NCI-H510A (cell line): ENCODE measurements at regions not wholly inside any gene's neighbourhood (a gene's known extent, or its start where the extent isn't known, plus 50 kb on each side); places are given as distances from the start of the nearest gene placed in this dataset.

Experiments used
- DNase-seq: peaks from one replicate; lab custom pipeline; 2025; lab: John Stamatoyannopoulos, UW

DNA sequence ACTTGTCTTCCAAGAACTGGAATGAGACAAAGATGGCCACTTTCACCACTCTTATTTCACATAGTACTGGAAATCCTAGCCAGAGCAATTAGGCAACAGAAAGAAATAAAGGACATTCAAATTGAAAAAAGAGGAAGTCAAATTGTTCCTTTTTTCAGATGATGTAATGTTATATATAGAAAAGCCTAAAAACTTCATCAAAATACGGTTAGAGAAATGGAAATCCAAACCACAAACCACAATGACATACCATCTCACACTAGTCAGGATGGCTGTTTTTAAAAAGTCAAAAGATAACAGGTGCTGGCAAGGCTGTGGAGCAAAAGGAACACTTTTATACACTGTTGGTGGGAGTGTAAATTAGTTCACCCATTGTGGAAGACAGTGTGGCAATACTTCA lies 113.3 kb upstream of the SPRY2 start:
- no peak for DNase-seq

DNA sequence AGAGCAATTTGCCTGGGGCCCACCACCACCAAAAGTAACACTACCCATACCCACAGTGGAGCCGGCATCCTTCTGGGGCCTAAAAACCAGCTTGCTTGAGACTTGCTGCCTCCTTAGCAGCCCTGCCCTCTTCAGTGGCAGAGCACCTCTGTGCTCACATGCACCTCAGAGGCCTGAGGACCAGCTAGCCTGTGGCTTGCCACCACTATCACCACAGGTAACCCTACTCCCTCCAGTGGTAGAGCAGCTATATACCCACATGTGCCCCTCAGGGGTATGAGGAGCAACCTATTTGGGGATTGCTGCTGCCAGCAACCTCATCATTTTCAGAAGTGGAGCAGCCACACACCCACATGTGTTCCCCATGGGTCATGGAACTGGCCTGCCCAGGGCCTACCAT lies 111.4 kb upstream of the SPRY2 start:
- DNase-seq, result no peak

DNA sequence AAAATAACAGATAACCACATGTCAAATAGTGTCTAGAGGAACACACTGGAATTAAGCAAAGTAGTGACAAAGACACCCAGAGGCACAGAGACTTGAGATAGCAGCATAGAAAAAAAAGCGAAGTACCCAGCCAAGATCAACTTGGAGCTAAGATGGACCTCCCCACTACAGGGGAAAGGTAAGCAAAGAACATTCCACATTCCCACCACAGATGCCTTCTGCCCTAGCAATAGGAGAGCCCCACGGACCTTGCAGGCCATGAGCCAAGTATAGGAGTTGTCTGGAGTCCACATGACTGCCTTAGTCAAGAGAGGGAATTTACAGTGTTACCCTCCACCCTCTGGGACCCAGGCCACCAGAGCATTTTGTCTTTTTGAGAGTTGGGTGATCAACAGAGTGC lies 110.7 kb upstream of the SPRY2 start:
- no peak for DNase-seq

DNA sequence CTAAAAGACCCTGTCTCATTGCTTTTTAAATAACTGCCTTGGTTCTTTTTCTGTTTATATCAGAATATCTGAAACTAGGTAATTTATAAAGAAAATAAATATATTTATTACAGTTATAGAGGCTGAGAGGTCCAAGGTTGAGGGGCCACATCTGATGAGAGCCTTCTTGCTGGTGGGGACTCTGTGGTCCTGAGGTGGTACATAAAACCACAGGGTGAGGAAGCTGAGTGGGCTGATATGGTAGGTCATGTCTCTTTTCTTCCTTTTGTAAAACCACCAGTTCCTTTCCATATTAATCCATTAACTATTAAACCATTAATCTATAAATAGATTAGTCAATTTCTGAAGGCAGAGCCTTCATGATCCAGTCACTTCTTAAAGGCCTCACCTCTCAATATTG lies 109.5 kb upstream of the SPRY2 start:
- DNase-seq, result no peak

DNA sequence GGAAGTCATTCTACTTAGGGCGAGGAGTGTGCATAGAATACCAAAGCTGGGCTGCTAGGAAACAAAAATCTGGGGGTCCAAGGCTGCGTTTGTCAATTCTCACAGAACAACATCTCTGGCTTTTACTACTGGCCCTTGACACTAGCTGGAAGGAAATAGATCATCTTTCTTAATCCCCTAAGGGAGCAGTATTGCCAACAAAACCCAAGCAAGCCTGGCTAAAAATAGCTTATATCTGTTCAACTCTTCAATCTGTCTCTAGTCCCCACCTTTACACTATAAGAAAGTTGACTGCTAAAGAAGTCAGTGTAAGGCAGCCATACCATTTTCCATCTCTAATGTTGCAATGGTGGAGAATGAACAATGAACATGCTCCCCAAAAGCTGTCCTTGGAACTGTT lies 107.8 kb upstream of the SPRY2 start:
- DNase-seq, result no peak

DNA sequence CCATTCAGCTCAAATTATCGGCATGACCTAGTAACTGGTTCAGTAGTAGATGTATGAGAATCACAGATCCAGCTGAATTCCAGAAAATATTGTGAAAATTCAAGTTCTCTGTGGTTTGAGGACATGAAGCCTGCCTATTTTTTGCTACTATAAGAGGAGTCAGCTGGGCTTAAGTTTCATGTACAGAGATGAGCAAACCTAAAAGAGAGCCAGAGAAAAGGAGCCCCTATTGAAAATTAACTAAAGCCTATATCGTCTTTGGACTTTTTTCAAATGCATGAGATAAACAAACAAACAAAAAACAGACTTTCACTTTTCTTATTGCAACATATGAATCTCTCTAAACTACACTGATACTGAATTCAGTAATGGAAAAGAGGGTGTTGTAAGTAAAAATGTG lies 106.8 kb upstream of the SPRY2 start:
- DNase-seq, result no peak

DNA sequence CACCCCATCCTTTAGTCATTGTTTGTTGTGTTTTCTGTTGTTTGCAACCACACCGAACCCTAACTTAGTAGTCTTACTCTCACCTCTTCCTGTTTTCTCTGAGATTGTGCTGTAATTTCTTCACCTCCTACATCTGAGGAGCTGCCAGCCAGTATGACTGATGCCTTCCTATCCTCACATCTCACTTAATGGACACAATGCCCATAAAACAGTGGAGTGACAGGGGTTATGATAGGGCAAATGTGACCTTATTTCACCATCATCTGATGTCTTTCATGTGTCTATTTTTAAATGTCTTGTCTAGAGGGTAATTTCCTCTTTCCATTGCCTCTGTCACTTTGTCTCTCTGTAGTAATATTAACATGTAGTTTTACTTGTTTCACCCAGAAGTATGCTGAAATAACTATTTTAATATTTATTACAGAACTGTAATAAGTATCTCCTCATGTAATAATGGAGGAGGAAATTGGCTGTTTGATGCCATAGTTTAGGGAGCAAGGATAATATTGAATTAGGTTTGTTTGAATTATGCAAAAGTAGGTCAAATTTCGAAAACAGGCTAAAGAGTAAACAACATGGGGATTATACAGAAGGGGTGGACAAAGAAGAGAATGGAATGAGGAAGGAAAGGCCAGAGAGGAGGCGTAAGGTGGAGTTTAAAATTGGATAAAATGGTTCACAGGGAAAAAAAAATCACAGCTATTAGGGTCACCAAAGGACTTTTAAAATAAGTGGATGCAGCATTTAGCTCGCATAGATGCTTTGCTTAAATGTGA lies 103.5 kb upstream of the SPRY2 start:
- DNase-seq, result no peak

DNA sequence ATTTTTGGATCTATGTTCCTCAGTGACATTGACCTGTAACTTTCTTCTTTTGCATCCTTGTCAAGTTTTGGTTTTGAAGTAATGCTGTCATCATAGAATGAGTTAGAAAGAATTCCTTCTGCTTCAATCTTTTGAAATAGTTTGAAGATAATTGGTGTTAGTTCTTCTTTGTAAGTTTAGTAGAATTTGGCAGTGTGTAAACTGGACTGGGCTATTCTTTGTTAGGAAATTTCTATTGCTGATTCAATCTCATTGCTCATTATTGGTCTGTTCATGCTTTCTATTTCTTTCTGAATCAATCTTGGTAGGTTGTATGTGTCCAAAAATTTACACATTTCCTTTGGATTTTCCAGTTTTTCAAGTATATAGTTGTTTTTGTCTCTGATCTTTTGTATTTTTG lies 101.7 kb upstream of the SPRY2 start:
- no peak for DNase-seq

DNA sequence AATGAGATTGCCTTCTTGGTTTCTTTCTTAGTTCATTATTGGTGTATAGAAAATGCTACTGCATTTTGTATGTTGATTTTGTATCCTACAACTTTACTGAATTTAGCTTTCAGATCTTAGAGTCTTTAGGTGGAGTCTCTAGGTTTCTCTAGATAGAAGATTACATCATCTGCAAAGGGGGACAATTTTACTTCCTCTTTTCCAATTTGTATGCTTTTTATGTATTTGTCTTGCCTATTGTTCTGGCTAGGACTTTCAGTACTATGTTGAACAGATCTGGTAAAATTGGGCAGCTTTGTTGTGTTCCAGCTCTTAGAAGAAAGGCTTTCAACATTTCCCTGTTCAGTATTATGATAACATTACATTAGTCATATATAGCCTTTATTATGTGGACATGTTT lies 101.0 kb upstream of the SPRY2 start:
- no peak for DNase-seq

DNA sequence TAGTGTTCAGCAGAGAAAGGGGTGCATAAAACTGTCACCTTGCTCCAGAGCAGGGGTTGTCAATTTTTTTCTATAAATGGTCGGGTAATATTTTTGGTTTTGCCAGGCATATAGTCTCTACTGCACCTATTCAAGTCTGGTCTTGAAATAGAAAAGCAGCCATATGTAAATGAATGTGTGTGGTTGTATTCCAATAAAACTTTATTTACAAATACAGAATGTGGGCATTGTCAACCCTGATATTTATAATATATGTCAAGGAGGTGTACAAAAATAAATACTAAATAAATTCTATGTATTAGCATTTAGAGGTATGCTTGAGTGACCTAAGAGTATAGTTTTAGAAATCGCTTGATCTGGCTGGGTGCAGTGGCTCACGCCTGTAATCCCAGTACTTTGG lies 97.6 kb upstream of the SPRY2 start:
- no peak for DNase-seq

DNA sequence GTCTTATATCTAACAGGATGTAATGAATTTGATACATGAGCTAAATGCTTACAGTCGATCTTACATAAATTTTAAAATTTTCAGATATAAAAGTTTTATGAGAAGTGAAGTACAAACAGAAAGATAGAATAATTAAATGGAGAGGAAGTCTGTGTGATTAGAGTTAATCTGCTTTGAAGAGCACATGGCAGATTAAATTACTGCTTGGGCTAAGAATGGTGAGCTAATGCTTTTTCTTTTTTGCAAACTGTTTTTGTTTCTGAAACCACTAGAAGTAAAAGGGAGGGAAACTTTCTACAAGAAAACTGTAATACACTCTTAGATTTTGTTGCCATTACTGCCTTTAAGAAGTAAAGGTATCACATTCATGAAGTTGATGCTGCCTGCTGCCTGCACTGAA lies 96.3 kb upstream of the SPRY2 start:
- DNase-seq, result no peak

DNA sequence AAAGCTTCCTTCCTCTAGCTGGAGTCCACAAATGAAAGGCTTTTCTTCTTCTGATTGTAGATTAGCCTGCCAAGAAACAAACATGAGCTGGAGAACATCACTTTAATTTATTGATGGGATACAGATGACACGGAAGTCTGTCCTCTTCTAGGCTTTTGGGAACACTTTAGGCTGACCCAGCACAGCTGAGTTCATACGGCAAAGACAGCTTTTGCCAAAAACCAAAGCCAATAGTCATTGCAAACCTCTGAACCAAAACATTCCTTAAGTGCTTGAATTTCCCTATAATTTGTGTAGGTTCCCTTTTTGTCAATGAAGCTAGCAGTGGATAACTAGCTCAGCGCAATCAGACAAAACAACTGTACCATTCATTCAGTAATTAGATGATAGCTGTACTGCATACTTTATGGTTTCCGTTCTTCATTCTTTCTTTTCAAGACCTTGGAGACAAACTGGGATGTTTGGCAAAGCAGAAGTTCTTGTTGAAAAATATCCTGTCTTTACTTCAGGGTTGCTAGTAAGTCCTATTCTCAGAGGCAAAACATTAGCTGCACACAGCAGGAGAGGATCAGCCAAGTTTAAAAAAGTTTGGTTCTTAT lies 95.7 kb upstream of the SPRY2 start:
- DNase-seq, result no peak

DNA sequence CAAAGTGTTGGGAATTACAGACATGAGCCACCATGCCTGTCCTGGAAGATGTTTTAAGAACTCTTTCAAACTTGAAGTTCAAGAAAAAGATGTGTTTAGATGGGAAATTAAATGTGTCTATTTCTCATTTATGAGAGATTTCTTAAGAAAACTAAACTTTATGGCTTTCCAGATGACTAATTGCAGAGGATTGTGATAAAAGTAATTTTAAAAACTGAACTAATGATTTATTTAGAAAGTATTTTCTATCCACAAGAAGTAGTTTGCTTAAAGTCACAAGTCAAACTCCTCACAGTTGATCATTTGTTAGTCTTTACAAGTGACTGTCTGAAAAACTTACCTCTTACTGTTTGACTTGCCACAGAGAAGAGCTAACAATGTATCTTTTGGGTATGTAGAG lies 89.6 kb upstream of the SPRY2 start:
- no peak for DNase-seq

DNA sequence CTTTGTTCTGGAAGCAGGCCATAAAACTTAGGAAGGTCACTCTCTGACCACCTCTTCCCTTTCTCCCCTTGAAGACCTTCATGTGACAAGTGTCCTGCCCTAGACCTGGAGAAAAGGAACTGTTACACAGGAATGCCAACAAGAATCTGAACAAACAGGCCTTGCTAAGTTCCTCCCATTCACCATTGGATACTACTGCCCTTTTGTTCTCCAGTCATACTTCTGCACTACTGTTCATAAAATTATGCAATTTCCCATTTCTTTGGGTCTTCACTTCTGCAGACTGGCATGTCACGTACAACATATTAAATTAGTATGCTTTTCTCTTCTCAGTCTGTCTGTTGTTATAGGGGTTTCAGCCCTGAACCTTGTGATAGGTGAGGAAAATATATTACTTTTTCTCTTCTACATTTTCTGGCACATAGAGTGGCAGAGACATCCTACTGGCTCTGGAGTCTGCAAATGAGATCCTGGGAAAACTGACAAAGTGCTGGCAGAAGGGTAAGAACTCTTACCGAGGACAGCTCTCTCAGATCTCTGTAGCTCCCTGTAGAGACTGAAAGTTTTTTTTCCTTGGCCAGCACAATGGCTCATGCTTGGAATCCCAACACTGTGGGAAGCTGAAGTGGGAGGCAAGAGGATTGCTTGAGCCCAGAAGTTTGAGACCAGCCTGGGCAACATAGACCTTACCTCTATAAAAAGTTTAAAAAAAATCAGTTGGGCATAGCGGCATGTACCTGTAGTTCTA lies 87.6 kb upstream of the SPRY2 start:
- DNase-seq, result no peak

DNA sequence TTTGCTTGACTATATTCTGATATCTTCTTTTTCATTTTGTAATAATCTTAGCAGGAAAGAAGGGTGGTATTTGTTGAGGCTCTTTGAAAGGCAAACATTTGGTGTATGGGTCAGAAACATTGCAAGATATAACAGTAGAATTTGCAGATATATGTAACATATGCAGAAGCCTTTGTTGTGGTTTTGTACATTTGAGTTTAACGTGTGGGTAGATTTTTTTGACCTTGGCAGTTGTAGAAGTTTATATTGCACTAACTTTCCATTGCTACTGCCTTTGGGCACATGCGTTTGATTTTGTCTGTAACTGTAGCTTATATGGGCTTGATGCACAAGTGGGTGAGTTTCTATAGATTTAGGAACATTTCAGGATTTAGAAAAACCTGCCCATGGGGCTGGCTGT lies 78.5 kb upstream of the SPRY2 start:
- no peak for DNase-seq

DNA sequence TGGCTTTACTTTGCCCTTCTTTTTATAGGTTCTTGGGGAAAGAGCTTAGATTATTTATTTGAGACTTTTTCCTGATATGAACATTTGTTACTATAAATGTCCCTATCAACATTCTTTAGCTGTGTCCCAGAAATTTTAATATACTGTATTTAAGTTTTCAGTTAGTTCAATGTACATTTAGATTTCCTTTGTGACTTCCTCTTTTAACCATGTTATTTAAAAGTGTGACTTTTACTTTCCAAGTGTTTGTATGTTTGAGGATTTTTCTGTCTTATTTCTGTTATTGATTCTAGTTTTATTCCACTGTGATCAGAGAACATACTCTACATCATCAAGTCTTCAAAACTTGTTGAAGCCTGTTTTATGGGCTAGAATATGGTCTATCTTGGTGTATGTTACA lies 72.7 kb upstream of the SPRY2 start:
- no peak for DNase-seq

DNA sequence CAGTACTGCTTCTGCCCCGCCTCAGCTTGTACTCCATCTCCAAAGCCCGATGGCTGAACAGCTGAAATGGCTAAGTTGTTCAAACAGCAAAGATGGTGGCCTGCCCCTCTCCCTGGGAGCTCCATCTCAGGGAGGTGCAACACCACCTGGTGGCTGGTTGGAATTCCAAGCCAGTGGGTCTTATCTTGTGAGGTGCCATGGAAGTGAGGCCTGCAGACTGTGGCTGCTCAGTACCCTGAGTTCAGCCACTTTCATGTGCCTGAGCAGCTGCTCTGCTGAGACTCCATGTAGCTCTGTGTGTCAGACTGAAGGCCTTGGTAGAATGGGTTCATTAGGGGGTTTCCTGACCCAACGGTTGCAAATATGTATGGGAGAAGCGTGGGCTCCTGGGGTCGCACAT lies 67.3 kb upstream of the SPRY2 start:
- no peak for DNase-seq

DNA sequence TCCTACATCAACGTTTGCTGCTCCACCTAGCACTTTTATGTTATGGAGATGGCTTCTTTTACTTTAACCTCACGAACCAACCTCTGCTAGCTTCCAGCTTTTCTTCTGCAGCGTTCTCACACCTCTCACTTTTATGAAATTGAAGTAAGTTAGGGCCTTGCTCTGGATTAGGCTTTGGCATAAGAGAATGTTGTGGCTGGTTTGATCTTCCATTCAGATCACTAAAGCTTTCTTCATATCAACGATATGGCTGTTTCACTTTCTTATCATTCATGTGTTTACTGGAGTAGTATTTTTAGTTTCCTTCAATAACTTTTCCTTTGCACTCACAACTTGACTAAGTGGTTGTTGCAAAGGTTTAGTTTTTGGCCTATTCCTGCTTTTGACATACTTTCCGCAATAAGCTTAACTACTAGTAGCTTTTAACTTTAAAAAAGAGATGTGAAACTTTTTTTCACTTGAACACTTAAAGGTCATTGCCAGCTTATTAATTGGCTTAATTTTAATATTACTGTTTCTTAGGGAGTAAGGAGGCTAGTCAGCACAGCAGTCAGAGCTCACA lies 60.0 kb upstream of the SPRY2 start:
- DNase-seq, result no peak

DNA sequence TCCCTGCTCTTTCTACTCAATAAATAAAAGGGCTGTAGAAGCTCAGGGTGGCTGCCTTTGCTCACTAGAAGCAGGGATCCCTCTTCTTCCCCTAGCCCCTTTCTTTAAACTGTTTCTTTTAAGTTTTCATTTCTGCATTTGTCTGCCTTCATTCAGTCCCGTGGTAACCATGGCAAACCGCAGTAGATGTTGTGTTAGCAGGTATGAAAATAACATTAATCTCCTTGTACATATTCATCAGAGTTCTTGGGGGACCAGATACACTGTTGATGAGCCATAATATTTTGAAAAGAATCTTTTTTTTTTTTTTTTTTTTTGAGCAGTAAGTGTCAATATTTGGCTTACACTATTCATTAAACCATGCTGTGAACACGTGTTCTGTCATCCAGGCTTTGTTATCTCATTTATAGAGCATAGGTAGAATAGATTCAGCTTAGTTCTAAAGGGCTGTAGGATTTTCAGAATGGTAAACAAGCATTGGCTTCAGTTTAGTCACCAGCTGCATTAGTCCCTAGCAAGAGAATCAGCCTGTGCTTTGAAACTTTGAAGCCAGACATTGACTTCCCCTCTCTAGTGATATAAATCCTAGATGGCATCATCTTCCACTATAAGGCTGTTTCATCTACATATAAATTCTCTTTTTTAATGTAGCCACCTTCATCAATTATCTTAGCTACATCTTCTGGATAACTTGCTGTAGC lies 59.4 kb upstream of the SPRY2 start:
- no peak for DNase-seq

DNA sequence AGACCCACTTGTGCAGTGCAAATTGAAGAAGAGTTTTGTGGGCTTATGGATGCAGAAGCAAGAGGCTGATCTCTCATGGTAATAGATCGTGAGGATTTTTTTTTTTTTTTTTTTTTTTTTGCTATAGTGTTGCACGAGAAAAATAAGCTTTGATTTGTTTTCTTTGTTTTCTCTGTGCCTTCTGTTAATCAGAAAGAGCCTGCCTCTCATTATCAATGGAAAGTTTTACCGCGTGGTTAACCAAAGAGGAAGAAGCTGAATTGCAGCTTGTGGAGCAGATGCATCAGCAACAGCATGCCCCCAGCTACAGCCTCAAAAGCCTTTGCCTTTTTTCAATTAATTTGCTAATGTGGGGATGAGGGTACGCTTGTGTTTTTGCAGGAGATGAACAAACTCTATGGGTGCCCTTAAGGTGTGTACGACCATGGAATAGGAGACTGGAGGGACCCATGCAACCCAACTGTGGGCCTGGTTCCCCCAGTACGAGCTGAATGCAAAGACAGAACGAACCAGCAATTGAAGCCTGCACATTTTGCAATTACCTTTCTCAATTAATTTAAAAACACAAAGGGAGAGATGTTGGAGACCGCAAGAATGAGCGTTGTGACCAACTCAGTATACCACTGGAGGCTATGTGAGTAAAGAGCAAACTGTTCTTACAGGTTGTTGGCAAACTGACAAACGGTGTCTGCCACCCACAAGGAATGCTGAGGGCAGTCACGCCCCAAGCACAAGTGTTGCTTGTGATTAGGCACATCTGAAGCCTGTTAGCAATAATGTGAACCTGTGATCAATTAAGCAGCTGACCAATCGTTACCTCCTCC lies 58.6 kb upstream of the SPRY2 start:
- no peak for DNase-seq
